ENCODE measurements at regions not wholly inside any gene's neighbourhood (a gene's known extent, or its start where the extent isn't known, plus 50 kb on each side); places are given as distances from the start of the nearest gene placed in this dataset.
"Not testable (repeated sequence)": the region's sequence is repeated elsewhere in the genome, so short reads cannot be mapped to it uniquely, and the experiment has no call there.

GRCh38 chr5:38790891-38791290 is 54.9 kb upstream of the OSMR start:
- Histone ChIP-seq H3K27ac (ENCODE audit: low read depth, low read length, poor library complexity, severe bottlenecking) (no peak overlapping the region), H3K9me3 (ENCODE audit: low read depth, low read length, poor library complexity, severe bottlenecking) (no peaks in the 10 kb centered on the region), H3K4me1 (ENCODE audit: insufficient read depth, low read length, poor library complexity, severe bottlenecking) (no peaks in the 10 kb centered on the region), H3K27me3 (replicated peaks; ENCODE audit: insufficient read depth, low read depth, low read length, poor library complexity) (no peaks in the 10 kb centered on the region), H3K36me3 (ENCODE audit: insufficient read depth, low read length, poor library complexity, severe bottlenecking) (no peaks in the 10 kb centered on the region), H3K4me3 (ENCODE audit: low read depth, low read length, poor library complexity, severe bottlenecking) (no peak overlapping the region)
- TF ChIP-seq EZH2 (IDR thresholded peaks at IDR 0.05; ENCODE audit: borderline replicate concordance, low read depth, low read length, poor library complexity, severe bottlenecking) (no peak), CTCF (conservative IDR thresholded peaks at IDR 0.05; ENCODE audit: low read depth, low read length) (no peak)
- ChIA-PET POLR2A (ENCODE audit: low non-redundant PET) (no interaction called here), CTCF (no interaction called here)
- DNase-seq (ENCODE audit: low spot score), result no peak
- intact Hi-C loops (cut with micrococcal nuclease; ENCODE audit: unreplicated experiment), result no loop called here
- BruUV-seq (replicated peaks), result no TSS peak

GRCh38 chr5:38793099-38793498 is 52.7 kb upstream of the OSMR start:
- Histone ChIP-seq H3K27me3 (replicated peaks; ENCODE audit: insufficient read depth, low read depth, low read length, poor library complexity) (no peaks in the 10 kb centered on the region), H3K4me1 (ENCODE audit: insufficient read depth, low read length, poor library complexity, severe bottlenecking) (no peaks in the 10 kb centered on the region), H3K27ac (ENCODE audit: low read depth, low read length, poor library complexity, severe bottlenecking) (no peak overlapping the region), H3K9me3 (ENCODE audit: low read depth, low read length, poor library complexity, severe bottlenecking) (no peaks in the 10 kb centered on the region), H3K36me3 (ENCODE audit: insufficient read depth, low read length, poor library complexity, severe bottlenecking) (no peaks in the 10 kb centered on the region), H3K4me3 (ENCODE audit: low read depth, low read length, poor library complexity, severe bottlenecking) (no peak overlapping the region)
- POLR2A ChIA-PET (ENCODE audit: low non-redundant PET), result no interaction called here
- DNase-seq (ENCODE audit: low spot score), result no peak
- TF ChIP-seq EZH2 (IDR thresholded peaks at IDR 0.05; ENCODE audit: borderline replicate concordance, low read depth, low read length, poor library complexity, severe bottlenecking), result no peak
- no peak for TF ChIP-seq CTCF (conservative IDR thresholded peaks at IDR 0.05; ENCODE audit: low read depth, low read length)
- intact Hi-C loops (cut with micrococcal nuclease; ENCODE audit: unreplicated experiment), result no loop called here
- CTCF ChIA-PET, result no interaction called here
- BruUV-seq (replicated peaks), result no TSS peak

GRCh38 chr5:38794037-38794436 is 51.8 kb upstream of the OSMR start:
- CTCF ChIA-PET; intact Hi-C loops (cut with micrococcal nuclease; ENCODE audit: unreplicated experiment); H3K36me3 ChIP-seq (ENCODE audit: insufficient read depth, low read length, poor library complexity, severe bottlenecking); BruUV-seq (replicated peaks); H3K4me3 ChIP-seq (ENCODE audit: low read depth, low read length, poor library complexity, severe bottlenecking); POLR2A ChIA-PET (ENCODE audit: low non-redundant PET); H3K27me3 ChIP-seq (replicated peaks; ENCODE audit: insufficient read depth, low read depth, low read length, poor library complexity); H3K9me3 ChIP-seq (ENCODE audit: low read depth, low read length, poor library complexity, severe bottlenecking); DNase-seq (ENCODE audit: low spot score); H3K27ac ChIP-seq (ENCODE audit: low read depth, low read length, poor library complexity, severe bottlenecking); H3K4me1 ChIP-seq (ENCODE audit: insufficient read depth, low read length, poor library complexity, severe bottlenecking): not testable (repeated sequence)

GRCh38 chr5:38794986-38795385 is 50.8 kb upstream of the OSMR start:
- no peaks in the 10 kb centered on the region for H3K9me3 ChIP-seq (ENCODE audit: low read depth, low read length, poor library complexity, severe bottlenecking)
- BruUV-seq (replicated peaks), result no TSS peak
- intact Hi-C loops (cut with micrococcal nuclease; ENCODE audit: unreplicated experiment), result no loop called here
- H3K36me3 ChIP-seq (ENCODE audit: insufficient read depth, low read length, poor library complexity, severe bottlenecking), result no peaks in the 10 kb centered on the region
- ChIA-PET CTCF (no interaction called here), POLR2A (ENCODE audit: low non-redundant PET) (no interaction called here)
- no peak for DNase-seq (ENCODE audit: low spot score)
- H3K27ac ChIP-seq (ENCODE audit: low read depth, low read length, poor library complexity, severe bottlenecking), result no peak overlapping the region
- H3K4me3 ChIP-seq (ENCODE audit: low read depth, low read length, poor library complexity, severe bottlenecking), result no peak overlapping the region
- no peaks in the 10 kb centered on the region for H3K27me3 ChIP-seq (replicated peaks; ENCODE audit: insufficient read depth, low read depth, low read length, poor library complexity)
- peaks cover 5% of the 10 kb centered on the region for H3K4me1 ChIP-seq (ENCODE audit: insufficient read depth, low read length, poor library complexity, severe bottlenecking)
- TF ChIP-seq EZH2 (IDR thresholded peaks at IDR 0.05; ENCODE audit: borderline replicate concordance, low read depth, low read length, poor library complexity, severe bottlenecking) (no peak), CTCF (conservative IDR thresholded peaks at IDR 0.05; ENCODE audit: low read depth, low read length) (no peak)

All from A673 (cell line).